ENCODE measurements at regions not wholly inside any gene's neighbourhood (a gene's known extent, or its start where the extent isn't known, plus 50 kb on each side); places are given as distances from the start of the nearest gene placed in this dataset.
A peak's percentile ranks its signal among the peaks of the same experiment; 100 is the strongest.

DNA sequence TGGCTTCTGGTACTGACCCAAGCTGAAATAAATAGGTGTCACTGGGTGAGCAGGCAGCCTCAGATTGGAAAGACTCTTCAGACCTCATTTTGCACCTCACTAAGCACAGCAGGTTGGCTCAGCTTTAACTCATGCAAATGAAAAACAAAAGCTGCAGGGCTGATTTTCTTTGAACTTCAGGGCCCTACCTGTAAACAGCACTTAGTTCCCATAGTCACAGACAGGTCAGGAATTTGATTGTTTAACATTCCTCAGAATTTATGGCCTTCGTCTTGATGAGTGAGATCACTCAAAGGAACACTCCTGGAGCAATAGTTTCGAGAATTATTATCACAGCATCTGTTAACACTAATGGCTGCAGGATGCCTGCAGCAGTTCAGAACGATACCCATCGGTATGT lies 718.5 kb downstream of the EFNB2 start:
- ChIA-PET POLR2A (ENCODE audit: partially characterized antibody) (no interaction called here), CTCF (ENCODE audit: partially characterized antibody) (interaction anchor here (0.6 to 1.5 kb wide), 5 partner anchors 17 to 406 kb away, joined by 3 to 5 read pairs (median 3); no protein-coding TSS in a partner anchor)
- Histone ChIP-seq H3K56ac (replicated peaks; ENCODE audit: insufficient read length, low read depth, low read length) (no peak overlapping the region), H2AK5ac (ENCODE audit: low read depth, low read length) (peak overlapping the region; percentile 57; the same call in 1 of the 2 replicates), H4K20me1 (replicated peaks in 1 of 2; ENCODE audit: control insufficient read depth in 1 of 2, insufficient read depth in 2 of 2, low read length in 2 of 2) (no peaks in the 10 kb centered on the region), H3K4ac (replicated peaks; ENCODE audit: insufficient read length, low read depth, low read length) (no peak overlapping the region), H3K79me2 (ENCODE audit: control insufficient read depth in 1 of 2, insufficient read depth in 2 of 2, low read length in 2 of 2) (no peaks in the 10 kb centered on the region), H4K91ac (replicated peaks; ENCODE audit: insufficient read length, low read length) (no peak overlapping the region), H3K79me1 (ENCODE audit: low read depth, low read length) (no peaks in the 10 kb centered on the region), H3K23me2 (ENCODE audit: low read depth, low read length) (no peaks in the 10 kb centered on the region; the same call in 1 of the 2 replicates), H3K9ac (replicated peaks in 1 of 4; ENCODE audit: extremely low read depth in 1 of 4, low read depth in 3 of 4, low read length in 3 of 4) (no peak overlapping the region), H3K27ac (ENCODE audit: low read depth, low read length) (no peak overlapping the region), H2BK5ac (ENCODE audit: low read depth, low read length) (no peak overlapping the region), H4K8ac (ENCODE audit: extremely low read depth, insufficient read depth, low read length) (no peak overlapping the region), H3K18ac (ENCODE audit: extremely low read depth, low read length) (no peak overlapping the region; the same call in 1 of the 2 replicates), H3K36me3 (ENCODE audit: control insufficient read depth in 2 of 4, insufficient read depth in 4 of 4, low read length in 3 of 4) (no peaks in the 10 kb centered on the region), H3K4me3 (ENCODE audit: extremely low read depth in 1 of 4, insufficient read depth in 2 of 4, low read depth in 3 of 4, low read length in 4 of 4) (peak overlapping the region in 1 of 4 experiments; percentile 33; a peak in 1 of 8 replicates), H3K23ac (ENCODE audit: insufficient read length) (no peak overlapping the region), H3K9me3 (ENCODE audit: insufficient read depth in 2 of 2, low read depth in 1 of 2, low read length in 1 of 2) (no peaks in the 10 kb centered on the region), H4K5ac (ENCODE audit: insufficient read length, low read depth, low read length) (no peak overlapping the region), H3K14ac (ENCODE audit: insufficient read length) (no peak overlapping the region), H2AFZ (ENCODE audit: low read length) (no peak overlapping the region), H2BK120ac (replicated peaks; ENCODE audit: low read depth, low read length) (no peak overlapping the region), H3K4me1 (replicated peaks in 1 of 4; ENCODE audit: control insufficient read depth in 3 of 4, insufficient read depth in 4 of 4, low read length in 3 of 4) (peaks cover 4 to 10% (median 7%) of the 10 kb centered on the region in 4 experiments; a peak in 6 of 7 replicates), H3K4me2 (ENCODE audit: insufficient read depth in 1 of 2, low read depth in 2 of 2, low read length in 2 of 2) (peak overlapping the region; percentile 56 to 59), H2BK12ac (ENCODE audit: low read depth, low read length) (peak overlapping the region; percentile 78; the same call in 1 of the 2 replicates), H2BK20ac (ENCODE audit: low read length) (no peak overlapping the region), H3K27me3 (replicated peaks in 1 of 4; ENCODE audit: control insufficient read depth in 3 of 4, extremely low read depth in 1 of 4, insufficient read depth in 3 of 4, low read length in 3 of 4) (peaks cover 3 to 13% (median 11%) of the 10 kb centered on the region in 4 experiments; a peak in 5 of 7 replicates), H2BK15ac (ENCODE audit: low read length) (no peak overlapping the region)
- WGBS, 2 experiments (ENCODE audit: extremely low coverage in 1 of 2, insufficient coverage in 1 of 2, insufficient read length in 1 of 2, insufficient replicate concordance in 2 of 2, low coverage in 1 of 2, low lambda C conversion rate in 2 of 2, missing lambda C conversion rate in 1 of 2), result 47% methylated on average over 4 of the region's 4 CpGs; no CpG with 5 or more reads in 1 of the 2 experiments
- peak; percentile 81 for FAIRE-seq
- peak; percentile 48 to 61 for DNase-seq (ENCODE audit: low read depth in 1 of 2, low spot score in 2 of 2)
- TF ChIP-seq JUND (IDR thresholded peaks at IDR 0.05; ENCODE audit: low read length) (peak; percentile 32), EP300 (IDR thresholded peaks at IDR 0.05; ENCODE audit: borderline replicate concordance in 1 of 2, low read depth in 2 of 2, low read length in 2 of 2) (peak in 1 of 2 experiments; percentile 97; a peak in 2 of 3 replicates), HDAC2 (IDR thresholded peaks at IDR 0.05; ENCODE audit: borderline replicate concordance in 1 of 2, low read depth in 2 of 2, low read length in 2 of 2) (peak; percentile 41 to 79; a peak in 1 of 4 replicates), BACH1 (IDR thresholded peaks at IDR 0.05; ENCODE audit: low read length) (no peak), SIN3A (conservative IDR thresholded peaks at IDR 0.05 in 1 of 2, IDR thresholded peaks at IDR 0.05 in 1 of 2; ENCODE audit: low read depth in 1 of 2, low read length in 2 of 2) (no peak), RNF2 (IDR thresholded peaks at IDR 0.05; ENCODE audit: borderline replicate concordance, low read depth, low read length, missing control alignments, poor library complexity, severe bottlenecking) (no peak), NANOG (IDR thresholded peaks at IDR 0.05; ENCODE audit: insufficient read depth, low read depth, low read length, poor library complexity, severe bottlenecking) (peak; percentile 98), CHD1 (IDR thresholded peaks at IDR 0.05; ENCODE audit: low read depth, low read length) (no peak)
